PC-9 (cell line): ENCODE measurements at regions not wholly inside any gene's neighbourhood (a gene's known extent, or its start where the extent isn't known, plus 50 kb on each side); places are given as distances from the start of the nearest gene placed in this dataset.

Experiments used
- BruUV-seq: library from RNA; stranded (reverse); fragments of 400-500 nt; replicated peaks from 2 replicates; lab custom pipeline; 2021; lab: Mats Ljungman, UMichigan
- CTCF ChIA-PET: fragments of 300-600 bp; sonication (Branson Sonifier 250); formaldehyde crosslinking; loops from one replicate; lab custom pipeline; 2022; ENCODE audit warnings: antibody characterized with exemption; lab: Charles Lee
- POLR2A ChIA-PET: fragments of 300-600 bp; sonication (Branson Sonifier 250); formaldehyde crosslinking; loops from one replicate; lab custom pipeline; 2022; ENCODE audit warnings: antibody characterized with exemption; ENCODE audit not compliant: unreplicated experiment; lab: Charles Lee
- DNase-seq, 2 experiments: peaks; one replicate each; pipeline versions ENCODE4 v3.0.0 to v3.0.0-alpha.2; 2015 to 2022; ENCODE audit warnings: mixed read lengths in 1 of 2
- H2AFZ ChIP-seq: fragments of 200-600 bp; sonication (generic); 2 replicates; pipeline ENCODE4 v1.8.1; 2017; ENCODE audit warnings: antibody characterized with exemption
- H3F3A ChIP-seq: fragments of 200-600 bp; sonication (generic); 2 replicates; pipeline ENCODE4 v1.8.1; 2017; ENCODE audit warnings: antibody characterized with exemption, mild to moderate bottlenecking, low read depth; ENCODE audit not compliant: insufficient read depth
- H3K27ac ChIP-seq: fragments of 200-600 bp; sonication (generic); 2 replicates; pipeline ENCODE4 v1.6.1; 2016; ENCODE audit warnings: mixed run types
- H3K27me3 ChIP-seq: fragments of 200-600 bp; sonication (generic); 2 replicates; pipeline ENCODE4 v1.6.1; 2016; ENCODE audit warnings: low read depth, mixed run types; ENCODE audit not compliant: insufficient read depth
- H3K36me3 ChIP-seq: fragments of 200-600 bp; sonication (generic); 2 replicates; pipeline ENCODE4 v1.6.1; 2016; ENCODE audit warnings: low read depth, mixed run types
- H3K4me1 ChIP-seq: fragments of 200-600 bp; sonication (generic); replicated peaks from 2 replicates; pipeline ENCODE4 v1.6.1; 2016; ENCODE audit warnings: mixed run types; ENCODE audit not compliant: insufficient read depth
- H3K4me2 ChIP-seq: fragments of 200-600 bp; sonication (generic); 2 replicates; pipeline ENCODE4 v1.6.1; 2017; ENCODE audit warnings: mixed run types
- H3K4me3 ChIP-seq: fragments of 200-600 bp; sonication (generic); 2 replicates; pipeline ENCODE4 v1.6.1; 2016; ENCODE audit warnings: mixed run types
- H3K79me2 ChIP-seq: fragments of 200-600 bp; sonication (generic); 2 replicates; pipeline ENCODE4 v1.6.1; 2017; ENCODE audit warnings: low read depth, mixed run types
- H3K9me2 ChIP-seq: fragments of 200-600 bp; sonication (generic); 2 replicates; pipeline ENCODE4 v1.8.1; 2017; ENCODE audit warnings: mild to moderate bottlenecking; ENCODE audit not compliant: insufficient read depth
- H3K9me3 ChIP-seq: fragments of 200-600 bp; sonication (generic); 2 replicates; pipeline ENCODE4 v1.8.1; 2016; ENCODE audit warnings: low read depth; ENCODE audit not compliant: insufficient read depth
- H4K20me1 ChIP-seq: fragments of 200-600 bp; sonication (generic); 2 replicates; pipeline ENCODE4 v1.8.1; 2017; ENCODE audit not compliant: insufficient read depth
- EZH2 ChIP-seq: fragments of 200-600 bp; sonication (generic); IDR thresholded peaks from 2 replicates; pipeline ENCODE4 v1.8.0; 2017; ENCODE audit warnings: antibody characterized with exemption, low read depth
- intact Hi-C: fragments of 100-400 bp; cut with micrococcal nuclease; formaldehyde crosslinking; loops from one replicate; pipeline ENCODE4 v1.10.0; 2022; ENCODE audit not compliant: unreplicated experiment
- TF ChIP-seq, protein P1 (sequence below): fragments of 200-600 bp; sonication (generic); conservative IDR thresholded peaks from 2 replicates; pipeline ENCODE4 v1.6.1; 2017; ENCODE audit warnings: mixed run types, antibody characterized with exemption, mild to moderate bottlenecking, moderate library complexity

DNA sequence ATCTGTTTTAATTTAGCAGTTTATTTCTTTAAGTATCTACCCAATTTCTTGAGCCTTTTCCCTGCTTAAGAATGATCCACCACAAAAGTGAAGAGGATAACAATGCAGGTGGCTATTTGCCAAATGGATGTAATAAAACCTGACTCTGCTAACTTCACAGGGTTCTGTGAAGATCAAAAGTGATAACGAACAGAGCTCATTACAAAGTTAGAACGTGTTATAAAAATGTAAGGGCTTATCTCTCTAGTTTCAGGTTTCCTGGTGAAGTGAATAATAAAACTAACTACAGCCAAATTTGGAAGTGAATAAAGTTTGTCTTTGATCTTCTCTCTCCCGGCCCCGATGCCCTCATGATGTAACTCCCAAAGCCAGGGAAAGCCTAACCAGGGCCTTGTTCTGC, 497.9 kb downstream of the SMARCA1 start:
- no peaks in the 10 kb centered on the region for H3K9me3 ChIP-seq
- H3K4me1 ChIP-seq: no peaks in the 10 kb centered on the region
- DNase-seq: no peak
- no peak overlapping the region for H3K4me2 ChIP-seq
- TF ChIP-seq, protein P1, sequence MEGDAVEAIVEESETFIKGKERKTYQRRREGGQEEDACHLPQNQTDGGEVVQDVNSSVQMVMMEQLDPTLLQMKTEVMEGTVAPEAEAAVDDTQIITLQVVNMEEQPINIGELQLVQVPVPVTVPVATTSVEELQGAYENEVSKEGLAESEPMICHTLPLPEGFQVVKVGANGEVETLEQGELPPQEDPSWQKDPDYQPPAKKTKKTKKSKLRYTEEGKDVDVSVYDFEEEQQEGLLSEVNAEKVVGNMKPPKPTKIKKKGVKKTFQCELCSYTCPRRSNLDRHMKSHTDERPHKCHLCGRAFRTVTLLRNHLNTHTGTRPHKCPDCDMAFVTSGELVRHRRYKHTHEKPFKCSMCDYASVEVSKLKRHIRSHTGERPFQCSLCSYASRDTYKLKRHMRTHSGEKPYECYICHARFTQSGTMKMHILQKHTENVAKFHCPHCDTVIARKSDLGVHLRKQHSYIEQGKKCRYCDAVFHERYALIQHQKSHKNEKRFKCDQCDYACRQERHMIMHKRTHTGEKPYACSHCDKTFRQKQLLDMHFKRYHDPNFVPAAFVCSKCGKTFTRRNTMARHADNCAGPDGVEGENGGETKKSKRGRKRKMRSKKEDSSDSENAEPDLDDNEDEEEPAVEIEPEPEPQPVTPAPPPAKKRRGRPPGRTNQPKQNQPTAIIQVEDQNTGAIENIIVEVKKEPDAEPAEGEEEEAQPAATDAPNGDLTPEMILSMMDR: no peak
- no peak for TF ChIP-seq EZH2
- H3K27ac ChIP-seq: no peak overlapping the region
- no peaks in the 10 kb centered on the region for H3K9me2 ChIP-seq
- H2AFZ ChIP-seq: no peak overlapping the region
- no peaks in the 10 kb centered on the region for H3K79me2 ChIP-seq
- POLR2A ChIA-PET: no interaction called here
- 0 out of 2 replicates have a peak, but pooled peaks cover 3% of the 10 kb centered on the region for H3K27me3 ChIP-seq
- no peaks in the 10 kb centered on the region for H3F3A ChIP-seq
- CTCF ChIA-PET: no interaction called here
- intact Hi-C loops: no loop called here
- H3K36me3 ChIP-seq: no peaks in the 10 kb centered on the region
- no peak overlapping the region for H3K4me3 ChIP-seq
- peaks cover 4% of the 10 kb centered on the region; the same call in 1 of the 2 replicates for H4K20me1 ChIP-seq
- BruUV-seq: no TSS peak

DNA sequence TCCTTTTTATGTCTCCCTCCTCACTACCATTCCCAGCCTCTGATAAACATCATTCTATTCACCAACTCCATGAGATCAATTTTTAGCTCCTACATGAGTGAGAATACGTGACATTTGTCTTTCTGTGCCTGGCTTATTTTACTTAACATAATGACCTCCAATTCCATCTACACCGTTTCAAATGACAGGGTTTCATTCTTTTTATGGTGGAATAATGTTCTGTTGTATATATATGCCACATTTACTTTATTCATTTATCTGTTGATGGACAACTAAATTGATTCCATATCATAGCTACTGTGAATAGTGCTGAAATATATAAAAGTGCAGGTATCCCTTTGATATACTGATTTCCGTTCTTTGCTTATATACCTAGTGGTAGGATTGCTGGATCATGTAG, 503.9 kb downstream of the SMARCA1 start:
- Histone ChIP-seq H3F3A (no peaks in the 10 kb centered on the region), H3K4me1 (no peaks in the 10 kb centered on the region), H4K20me1 (no peaks in the 10 kb centered on the region; the same call in 1 of the 2 replicates), H3K27ac (no peak overlapping the region), H3K9me2 (no peaks in the 10 kb centered on the region), H3K79me2 (no peaks in the 10 kb centered on the region), H3K27me3 (no peaks in the 10 kb centered on the region), H3K4me2 (no peak overlapping the region), H3K4me3 (no peak overlapping the region), H3K36me3 (no peaks in the 10 kb centered on the region), H3K9me3 (no peaks in the 10 kb centered on the region), H2AFZ (no peak overlapping the region)
- no peak for DNase-seq
- no TSS peak for BruUV-seq
- POLR2A ChIA-PET: no interaction called here
- CTCF ChIA-PET: no interaction called here
- intact Hi-C loops: no loop called here
- no peak for TF ChIP-seq EZH2
- TF ChIP-seq, protein P1: no peak

DNA sequence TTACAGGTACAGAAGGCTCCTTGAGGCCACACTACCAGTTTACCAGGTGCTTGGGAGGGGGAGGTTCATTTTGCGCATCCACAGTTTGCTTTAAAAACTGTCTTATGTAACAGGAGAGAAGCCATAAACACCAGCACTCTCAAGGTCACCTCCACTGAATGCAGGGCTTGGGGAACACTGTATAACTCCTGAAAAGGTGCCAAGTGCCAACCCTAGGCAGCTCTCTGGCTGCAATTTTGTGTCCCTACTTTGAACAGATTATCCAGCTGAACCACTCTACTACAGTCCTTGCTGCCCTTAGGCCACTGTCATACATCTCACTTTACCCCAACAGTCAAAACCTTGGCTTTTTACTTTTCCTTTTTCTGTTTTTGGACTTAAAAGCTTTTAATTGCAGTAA, 507.9 kb downstream of the SMARCA1 start:
- intact Hi-C loops: no loop called here
- CTCF ChIA-PET: no interaction called here

More for the DNA sequence above, 507.9 kb downstream of the SMARCA1 start:
- H3K4me3 ChIP-seq: no peak overlapping the region
- DNase-seq: no peak
- no peak overlapping the region for H3K27ac ChIP-seq
- H3K4me1 ChIP-seq: no peaks in the 10 kb centered on the region
- no peaks in the 10 kb centered on the region for H3F3A ChIP-seq
- H3K4me2 ChIP-seq: no peak overlapping the region
- H3K36me3 ChIP-seq: no peaks in the 10 kb centered on the region
- no peak for TF ChIP-seq EZH2
- TF ChIP-seq, protein P1: no peak
- no TSS peak for BruUV-seq
- no peaks in the 10 kb centered on the region for H3K9me2 ChIP-seq
- POLR2A ChIA-PET: no interaction called here
- no peak overlapping the region for H2AFZ ChIP-seq
- H3K9me3 ChIP-seq: no peaks in the 10 kb centered on the region
- no peaks in the 10 kb centered on the region for H3K79me2 ChIP-seq
- H4K20me1 ChIP-seq: no peaks in the 10 kb centered on the region; the same call in 1 of the 2 replicates
- no peaks in the 10 kb centered on the region for H3K27me3 ChIP-seq
